ENCODE measurements at regions not wholly inside any gene's neighbourhood (a gene's known extent, or its start where the extent isn't known, plus 50 kb on each side); places are given as distances from the start of the nearest gene placed in this dataset.

- in situ Hi-C loops (cut with MboI; ENCODE audit: low sequenced_read_pairs), result no loop called here
These were observed 488.3 kb downstream of the ANKRD50 start for GRCh38 chr4:124224256-124224655.

- in situ Hi-C loops (cut with MboI; ENCODE audit: low sequenced_read_pairs), result no loop called here
These were observed 484.6 kb downstream of the ANKRD50 start for GRCh38 chr4:124227981-124228380.

- in situ Hi-C loops (cut with MboI; ENCODE audit: low sequenced_read_pairs), result no loop called here
These were observed 482.3 kb downstream of the ANKRD50 start for GRCh38 chr4:124230268-124230667.

- in situ Hi-C loops (cut with MboI; ENCODE audit: low sequenced_read_pairs), result no loop called here
These were observed 477.8 kb downstream of the ANKRD50 start for GRCh38 chr4:124234771-124235170.

GRCh38 chr4:124243671-124244366, 468.7 kb downstream of the ANKRD50 start:
- in situ Hi-C loops (cut with MboI; ENCODE audit: low sequenced_read_pairs), result no loop called here

- in situ Hi-C loops (cut with MboI; ENCODE audit: low sequenced_read_pairs), result no loop called here
These were observed 459.5 kb downstream of the ANKRD50 start for GRCh38 chr4:124253080-124253479.

- in situ Hi-C loops (cut with MboI; ENCODE audit: low sequenced_read_pairs), result no loop called here
These were observed 450.0 kb downstream of the ANKRD50 start for GRCh38 chr4:124262211-124263179.

GRCh38 chr4:124265701-124266100, 446.8 kb downstream of the ANKRD50 start:
- in situ Hi-C loops (cut with MboI; ENCODE audit: low sequenced_read_pairs), result no loop called here

GRCh38 chr4:124266721-124267120, 445.8 kb downstream of the ANKRD50 start:
- in situ Hi-C loops (cut with MboI; ENCODE audit: low sequenced_read_pairs), result no loop called here

GRCh38 chr4:124276461-124276860, 436.1 kb downstream of the ANKRD50 start:
- in situ Hi-C loops (cut with MboI; ENCODE audit: low sequenced_read_pairs), result no loop called here

GRCh38 chr4:124277691-124278090, 434.8 kb downstream of the ANKRD50 start:
- in situ Hi-C loops (cut with MboI; ENCODE audit: low sequenced_read_pairs), result no loop called here

GRCh38 chr4:124278477-124278876, 434.1 kb downstream of the ANKRD50 start:
- in situ Hi-C loops (cut with MboI; ENCODE audit: low sequenced_read_pairs), result no loop called here

- in situ Hi-C loops (cut with MboI; ENCODE audit: low sequenced_read_pairs), result no loop called here
These were observed 432.8 kb downstream of the ANKRD50 start for GRCh38 chr4:124279741-124280140.

- in situ Hi-C loops (cut with MboI; ENCODE audit: low sequenced_read_pairs), result no loop called here
These were observed 430.1 kb downstream of the ANKRD50 start for GRCh38 chr4:124282301-124282898.

GRCh38 chr4:124288706-124289486, 423.6 kb downstream of the ANKRD50 start:
- in situ Hi-C loops (cut with MboI; ENCODE audit: low sequenced_read_pairs), result no loop called here

GRCh38 chr4:124290678-124291077, 421.9 kb downstream of the ANKRD50 start:
- in situ Hi-C loops (cut with MboI; ENCODE audit: low sequenced_read_pairs), result no loop called here

- in situ Hi-C loops (cut with MboI; ENCODE audit: low sequenced_read_pairs), result no loop called here
These were observed 417.1 kb downstream of the ANKRD50 start for GRCh38 chr4:124295413-124295812.

GRCh38 chr4:124304941-124305340, 407.6 kb downstream of the ANKRD50 start:
- in situ Hi-C loops (cut with MboI; ENCODE audit: low sequenced_read_pairs), result no loop called here

- in situ Hi-C loops (cut with MboI; ENCODE audit: low sequenced_read_pairs), result no loop called here
These were observed 406.2 kb downstream of the ANKRD50 start for GRCh38 chr4:124306352-124306751.

GRCh38 chr4:124307143-124307542, 405.4 kb downstream of the ANKRD50 start:
- in situ Hi-C loops (cut with MboI; ENCODE audit: low sequenced_read_pairs), result no loop called here

GRCh38 chr4:124318292-124318691, 394.2 kb downstream of the ANKRD50 start:
- in situ Hi-C loops (cut with MboI; ENCODE audit: low sequenced_read_pairs), result no loop called here

Measured in HL-60/S4 treated with phorbol 12-myristate 13-acetate at 8.2 ng/mL for 4 days and 3 days (cell line).